OCI-LY7 (cell line): ENCODE measurements at regions not wholly inside any gene's neighbourhood (a gene's known extent, or its start where the extent isn't known, plus 50 kb on each side); places are given as distances from the start of the nearest gene placed in this dataset.

ENCODE experiments used
- BruUV-seq: library from RNA; stranded (reverse); fragments of 400-500 nt; replicated peaks from 2 replicates; lab custom pipeline; 2021; lab: Mats Ljungman, UMichigan
- CTCF ChIA-PET: fragments of 300-600 bp; sonication (Branson Sonifier 250); formaldehyde crosslinking; loops from one replicate; lab custom pipeline; 2022; ENCODE audit warnings: antibody characterized with exemption; ENCODE audit not compliant: unreplicated experiment; lab: Charles Lee
- POLR2A ChIA-PET: fragments of 300-600 bp; sonication (Branson Sonifier 250); formaldehyde crosslinking; loops from one replicate; lab custom pipeline; 2022; ENCODE audit warnings: antibody characterized with exemption; lab: Charles Lee
- DNase-seq: peaks from one replicate; pipeline ENCODE4 v3.0.0-alpha.2; 2015; ENCODE audit warnings: low spot score
- H2AFZ ChIP-seq: fragments of 200-600 bp; sonication (generic), shearing (Covaris generic); 2 replicates; pipeline ENCODE4 v1.6.1; 2014; ENCODE audit warnings: mild to moderate bottlenecking, antibody characterized with exemption, low read length, moderate library complexity
- H3K27ac ChIP-seq: fragments of 200-600 bp; sonication (generic); 2 replicates; pipeline ENCODE4 v1.5.1; 2014; ENCODE audit warnings: mixed run types, low read depth, mild to moderate bottlenecking, moderate library complexity, low read length, inconsistent platforms; ENCODE audit not compliant: poor library complexity, severe bottlenecking
- H3K36me3 ChIP-seq: fragments of 200-600 bp; sonication (generic); 2 replicates; pipeline ENCODE4 v1.6.1; 2014; ENCODE audit warnings: mild to moderate bottlenecking, antibody characterized with exemption, low read length, moderate library complexity, mixed read lengths; ENCODE audit not compliant: insufficient read depth
- H3K4me1 ChIP-seq: fragments of 200-600 bp; sonication (generic); 2 replicates; pipeline ENCODE4 v1.5.1; 2014; ENCODE audit warnings: mild to moderate bottlenecking, low read length; ENCODE audit not compliant: insufficient read depth, poor library complexity, severe bottlenecking
- H3K4me2 ChIP-seq: fragments of 200-600 bp; sonication (generic); 2 replicates; pipeline ENCODE4 v1.6.1; 2014; ENCODE audit warnings: mild to moderate bottlenecking, low read length
- H3K4me3 ChIP-seq: fragments of 200-600 bp; sonication (generic); 2 replicates; pipeline ENCODE4 v1.5.1; 2014; ENCODE audit warnings: mild to moderate bottlenecking, low read depth, low read length; ENCODE audit not compliant: poor library complexity, severe bottlenecking
- H3K79me2 ChIP-seq: fragments of 200-600 bp; sonication (generic); 2 replicates; pipeline ENCODE4 v1.6.1; 2016; ENCODE audit warnings: low read depth, mild to moderate bottlenecking, low read length, moderate library complexity, mixed read lengths; ENCODE audit not compliant: insufficient read depth
- H3K9me2 ChIP-seq: fragments of 200-600 bp; sonication (generic); 2 replicates; pipeline ENCODE4 v1.6.1; 2016; ENCODE audit warnings: mild to moderate bottlenecking, low read length, mixed read lengths; ENCODE audit not compliant: insufficient read depth
- H3K9me3 ChIP-seq: fragments of 200-600 bp; sonication (generic); 2 replicates; pipeline ENCODE4 v1.6.1; 2014; ENCODE audit warnings: mild to moderate bottlenecking, mixed run types, low read length, mixed read lengths
- H4K20me1 ChIP-seq: fragments of 200-600 bp; sonication (generic); 2 replicates; pipeline ENCODE4 v1.6.1; 2014; ENCODE audit warnings: mild to moderate bottlenecking, antibody characterized with exemption, low read length, moderate library complexity, mixed read lengths; ENCODE audit not compliant: insufficient read depth
- CTCF ChIP-seq: fragments of 200-600 bp; sonication (generic); conservative IDR thresholded peaks from 2 replicates; pipeline ENCODE4 v1.5.1; 2014; ENCODE audit warnings: mild to moderate bottlenecking, antibody characterized with exemption, low read length, moderate library complexity, mixed read lengths
- EZH2phosphoT487 ChIP-seq: fragments of 200-600 bp; sonication (generic); IDR thresholded peaks from 2 replicates; pipeline ENCODE4 v1.6.1; 2018; ENCODE audit warnings: low read depth, borderline replicate concordance, mild to moderate bottlenecking, mixed run types, antibody characterized with exemption, low read length, moderate library complexity, mixed read lengths
- intact Hi-C: fragments of 100-400 bp; cut with micrococcal nuclease; formaldehyde crosslinking; loops from one replicate; pipeline ENCODE4 v1.10.0; 2022; ENCODE audit not compliant: unreplicated experiment

- TF ChIP-seq CTCF (peak; percentile 71), EZH2phosphoT487 (no peak)
- DNase-seq, result peak; percentile 12
- no peaks in the 10 kb centered on the region for H3K9me2 ChIP-seq
- H4K20me1 ChIP-seq, result no peaks in the 10 kb centered on the region
- no TSS peak for BruUV-seq
- no peak overlapping the region for H3K4me2 ChIP-seq
- no peaks in the 10 kb centered on the region for H3K4me1 ChIP-seq
- ChIA-PET CTCF (no interaction called here), POLR2A (interaction anchor here (0.6 kb wide), 1 partner anchor 17 kb away, joined by 3 read pairs; no protein-coding TSS in a partner anchor)
- H3K36me3 ChIP-seq, result no peaks in the 10 kb centered on the region
- no peaks in the 10 kb centered on the region for H3K79me2 ChIP-seq
- no peaks in the 10 kb centered on the region for H3K9me3 ChIP-seq
- intact Hi-C loops, result no loop called here
- H3K4me3 ChIP-seq, result no peak overlapping the region
- no peak overlapping the region for H3K27ac ChIP-seq
- no peak overlapping the region for H2AFZ ChIP-seq
Measured at GRCh38 chr3:94862703-94863102, 799.8 kb downstream of the NSUN3 start.

DNA sequence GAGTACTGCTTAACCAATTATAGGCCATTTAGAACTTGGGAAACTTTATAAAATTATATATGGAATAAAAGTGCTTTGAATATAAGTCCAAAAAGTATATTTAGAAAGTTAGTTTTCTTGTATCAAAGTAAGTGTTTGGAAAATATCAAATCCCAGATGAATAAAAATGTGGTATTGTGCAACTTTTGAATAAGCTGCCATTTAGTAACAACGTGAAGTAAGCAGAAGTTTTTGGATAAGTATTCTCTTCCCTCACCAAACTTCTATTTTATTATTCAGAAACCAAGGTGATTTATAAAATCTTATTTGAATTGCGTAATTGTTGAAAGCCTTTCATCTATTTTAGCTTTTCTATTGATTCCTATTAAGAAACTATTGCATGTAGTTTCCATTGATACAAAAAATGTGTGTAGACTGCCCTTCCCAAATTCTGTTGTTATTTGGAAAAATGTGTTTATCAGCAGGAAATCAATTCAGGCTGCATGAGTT, 806.2 kb downstream of the NSUN3 start:
- Histone ChIP-seq H3K27ac (no peak overlapping the region), H3K4me1 (no peaks in the 10 kb centered on the region), H2AFZ (no peak overlapping the region), H3K36me3 (no peaks in the 10 kb centered on the region), H3K9me3 (no peaks in the 10 kb centered on the region), H3K4me2 (no peak overlapping the region), H3K79me2 (no peaks in the 10 kb centered on the region), H3K9me2 (no peaks in the 10 kb centered on the region), H3K4me3 (no peak overlapping the region), H4K20me1 (no peaks in the 10 kb centered on the region)
- CTCF ChIA-PET, result no interaction called here
- no TSS peak for BruUV-seq
- no peak for DNase-seq
- POLR2A ChIA-PET, result no interaction called here
- TF ChIP-seq EZH2phosphoT487, result no peak
- intact Hi-C loops, result no loop called here

DNA sequence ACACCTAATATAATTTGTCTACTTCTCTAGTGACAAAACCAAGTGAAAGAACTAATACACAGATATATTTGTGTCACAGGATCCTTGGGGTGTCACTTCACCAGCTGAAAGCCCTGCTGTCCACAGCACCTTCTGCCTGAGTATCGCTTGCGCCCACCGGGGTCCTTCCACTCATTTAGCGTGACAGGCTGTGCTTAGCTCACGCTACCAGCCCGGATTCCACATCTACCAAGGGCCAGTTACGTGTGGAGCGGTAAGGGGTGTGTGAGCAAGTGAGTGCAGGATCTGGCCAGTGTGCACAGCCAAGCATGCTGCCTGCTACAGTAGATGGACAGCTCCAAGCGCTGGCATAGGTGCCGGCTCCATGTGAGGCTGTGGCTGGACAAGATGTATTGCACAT, 810.9 kb downstream of the NSUN3 start:
- Histone ChIP-seq H4K20me1 (no peaks in the 10 kb centered on the region), H3K4me3 (no peak overlapping the region), H3K79me2 (no peaks in the 10 kb centered on the region), H3K9me3 (no peaks in the 10 kb centered on the region), H3K36me3 (no peaks in the 10 kb centered on the region), H2AFZ (no peak overlapping the region), H3K9me2 (no peaks in the 10 kb centered on the region), H3K27ac (no peak overlapping the region), H3K4me2 (no peak overlapping the region), H3K4me1 (no peaks in the 10 kb centered on the region)
- intact Hi-C loops, result no loop called here
- BruUV-seq, result no TSS peak
- POLR2A ChIA-PET, result no interaction called here
- TF ChIP-seq CTCF (no peak), EZH2phosphoT487 (no peak)
- no peak for DNase-seq
- CTCF ChIA-PET, result no interaction called here
